GM21619 (cell line): ENCODE measurements at regions not wholly inside any gene's neighbourhood (a gene's known extent, or its start where the extent isn't known, plus 50 kb on each side); places are given as distances from the start of the nearest gene placed in this dataset.

Source experiments
- ATAC-seq: cut with Tn5 transposase; IDR thresholded peaks from one replicate; pipeline ENCODE4 v1.9.1; 2021; ENCODE audit not compliant: unreplicated experiment

DNA sequence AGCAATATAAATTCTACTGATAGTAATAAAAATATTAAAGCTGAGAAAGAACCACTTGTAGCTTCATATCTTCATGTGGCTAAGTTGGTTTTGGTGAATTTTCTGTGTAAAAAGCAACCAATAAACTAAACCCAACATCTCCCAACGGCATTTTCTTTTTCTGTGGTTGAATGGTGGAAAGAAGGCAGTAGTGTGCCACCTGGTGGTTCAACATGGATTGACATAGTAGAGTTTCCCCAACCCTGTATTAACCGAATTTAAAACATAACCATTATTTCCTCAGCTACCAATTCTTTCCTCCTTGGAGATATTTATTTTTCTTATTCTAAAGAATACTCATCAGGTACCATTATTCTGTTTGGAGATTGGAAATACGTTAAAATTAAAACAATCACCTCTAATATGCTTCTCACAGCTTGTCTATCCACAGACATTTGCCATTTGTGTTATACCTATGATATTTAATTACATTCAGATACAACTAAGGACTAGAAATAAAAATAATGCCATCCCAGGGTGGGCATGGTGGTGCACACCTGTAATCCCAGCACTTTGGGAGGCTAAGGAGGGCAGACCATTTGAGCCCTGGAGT is 117.1 kb upstream of the EEF1E1 start:
- peak; percentile 85 for ATAC-seq

GRCh38 chr6:8218861-8219260 is 116.5 kb upstream of the EEF1E1 start:
- ATAC-seq: no peak

DNA sequence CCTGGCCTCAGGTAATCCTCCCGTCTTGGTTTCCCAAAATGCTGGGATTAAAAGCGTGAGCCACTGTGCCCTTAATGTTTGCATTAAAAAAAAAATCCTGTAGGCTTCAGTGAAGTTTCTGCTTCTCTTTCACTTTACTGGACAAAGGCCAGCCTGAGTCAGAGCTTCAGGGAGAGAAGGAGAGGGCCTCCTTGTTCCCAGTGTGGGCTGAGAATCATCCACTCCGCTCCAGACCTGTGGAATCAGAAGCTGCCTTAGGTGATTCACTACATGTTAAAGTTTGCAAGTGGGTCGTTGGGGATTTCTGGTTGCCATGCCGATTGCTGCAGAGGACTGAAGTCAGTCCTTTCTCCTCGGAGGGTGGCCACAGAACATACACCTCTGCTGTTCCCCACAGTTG is 113.3 kb upstream of the EEF1E1 start:
- ATAC-seq: no peak

DNA sequence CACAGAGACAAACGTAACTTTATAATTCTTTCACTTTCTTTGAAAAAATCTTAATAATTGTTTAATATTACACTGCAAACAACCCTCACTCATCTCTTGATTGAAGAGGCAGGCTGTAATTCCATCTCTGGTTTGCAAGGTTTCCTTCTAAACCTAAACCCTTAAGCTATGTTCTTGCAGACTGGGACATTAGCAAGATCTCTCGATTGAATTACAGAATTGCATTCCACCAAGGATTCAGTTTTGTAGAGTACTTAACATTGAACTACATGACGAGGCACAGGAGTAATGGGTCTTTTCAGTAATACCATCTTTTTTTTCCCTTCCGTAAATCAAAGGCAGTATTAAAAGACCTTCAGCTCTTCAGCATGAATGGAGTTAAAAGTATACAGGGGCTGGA is 111.6 kb upstream of the EEF1E1 start:
- ATAC-seq: no peak

DNA sequence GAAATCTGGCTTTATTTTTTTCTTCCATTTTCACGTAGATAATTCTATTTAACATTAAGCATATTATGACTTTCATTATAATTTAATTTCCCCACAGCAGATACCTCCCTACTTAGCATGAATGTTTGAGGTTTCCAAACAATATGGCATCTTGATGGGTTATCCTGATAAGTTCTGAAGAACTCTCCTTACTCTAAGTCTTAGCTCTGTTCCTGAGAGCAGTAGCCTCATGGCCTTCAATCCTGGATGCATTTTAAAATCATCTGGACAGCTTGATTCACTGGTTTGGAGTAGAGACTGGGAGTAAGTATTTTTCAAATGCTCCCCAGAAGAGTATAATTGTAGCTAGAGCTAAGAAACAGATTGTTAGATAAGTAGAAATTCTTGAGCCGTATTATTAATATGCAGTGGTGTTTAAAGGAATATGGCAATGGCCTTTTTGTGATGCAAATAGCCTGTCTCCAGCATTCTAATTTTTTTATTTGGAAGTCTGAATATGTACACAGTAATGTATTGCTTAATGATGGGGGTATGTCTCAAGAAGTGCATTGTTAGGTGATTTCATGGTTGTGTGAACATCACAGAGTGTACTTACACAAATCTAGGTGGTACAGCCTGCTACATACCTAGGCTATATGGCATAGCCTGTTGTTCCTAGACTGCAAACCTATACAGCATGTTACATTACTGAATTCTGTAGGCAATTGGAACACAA is 110.5 kb upstream of the EEF1E1 start:
- no peak for ATAC-seq

- no peak for ATAC-seq
Observed at GRCh38 chr6:8207869-8208191, 105.5 kb upstream of the EEF1E1 start.

- ATAC-seq: no peak
Observed at GRCh38 chr6:8207191-8207868, 105.0 kb upstream of the EEF1E1 start.

DNA sequence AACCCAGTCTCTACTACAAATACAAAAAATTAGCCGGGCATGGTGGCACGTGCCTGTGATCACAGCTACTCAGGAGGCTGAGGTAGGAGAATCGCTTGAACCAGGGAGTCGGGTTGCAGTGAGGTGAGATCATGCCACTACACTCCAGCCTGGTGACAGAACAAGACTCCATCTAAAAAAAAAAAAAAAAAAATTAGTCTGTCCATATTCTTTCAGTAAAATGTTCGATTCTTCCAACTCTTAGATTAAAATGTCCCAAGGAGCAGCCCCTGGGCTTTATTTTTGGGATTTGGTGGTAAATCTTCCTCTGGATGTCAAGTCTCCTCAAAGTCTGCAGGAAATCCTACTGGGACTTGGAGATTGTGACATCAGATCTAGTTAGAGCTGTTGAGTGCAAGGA is 101.0 kb upstream of the EEF1E1 start:
- ATAC-seq: no peak

DNA sequence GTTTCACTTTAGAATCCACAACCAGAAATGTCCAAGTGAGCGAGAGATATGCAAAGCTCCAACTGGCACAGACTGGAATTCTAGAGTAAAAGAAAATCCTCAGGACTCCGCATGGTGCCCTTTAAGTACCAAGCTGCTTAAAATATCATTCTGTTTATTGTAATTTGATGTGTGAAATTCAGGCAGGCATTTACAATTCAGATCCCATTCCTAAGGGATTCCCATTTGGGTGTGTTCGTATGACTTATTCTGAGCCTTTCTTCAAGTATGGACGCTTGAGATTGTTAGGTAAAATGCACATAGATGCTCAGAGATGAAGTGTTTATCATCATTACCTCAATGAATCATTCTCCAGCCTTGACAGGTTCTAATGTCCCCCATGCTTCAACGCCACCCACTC is 99.3 kb upstream of the EEF1E1 start:
- no peak for ATAC-seq

- ATAC-seq: no peak
Observed at GRCh38 chr6:8200255-8200654, 97.9 kb upstream of the EEF1E1 start.

- no peak for ATAC-seq
Observed at GRCh38 chr6:8195714-8196102, 93.4 kb upstream of the EEF1E1 start.

GRCh38 chr6:8195040-8195713 is 92.8 kb upstream of the EEF1E1 start:
- ATAC-seq: no peak

GRCh38 chr6:8194490-8194889 is 92.1 kb upstream of the EEF1E1 start:
- no peak for ATAC-seq

- ATAC-seq: no peak
Observed at GRCh38 chr6:8193541-8193940, 91.2 kb upstream of the EEF1E1 start.

DNA sequence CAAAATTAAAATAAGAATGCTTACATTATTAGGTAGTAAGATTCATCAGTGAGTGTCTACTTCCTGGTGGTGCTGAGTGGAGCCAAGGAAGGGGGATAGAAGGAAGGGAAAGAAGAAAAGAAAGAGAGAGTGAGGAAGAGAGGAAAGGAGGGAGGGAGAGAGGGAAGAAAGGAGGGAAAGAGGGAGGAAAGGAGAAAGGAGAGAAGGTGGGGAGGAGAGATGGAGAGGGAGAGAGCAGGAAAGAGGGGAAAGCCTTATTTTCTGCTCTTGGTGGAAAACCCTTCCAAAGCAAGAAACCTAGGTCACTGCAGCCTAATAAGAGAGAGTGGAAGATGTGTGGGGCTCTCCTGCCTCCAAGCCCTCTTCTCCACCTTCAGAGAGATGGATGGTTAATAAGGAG is 90.2 kb upstream of the EEF1E1 start:
- no peak for ATAC-seq

DNA sequence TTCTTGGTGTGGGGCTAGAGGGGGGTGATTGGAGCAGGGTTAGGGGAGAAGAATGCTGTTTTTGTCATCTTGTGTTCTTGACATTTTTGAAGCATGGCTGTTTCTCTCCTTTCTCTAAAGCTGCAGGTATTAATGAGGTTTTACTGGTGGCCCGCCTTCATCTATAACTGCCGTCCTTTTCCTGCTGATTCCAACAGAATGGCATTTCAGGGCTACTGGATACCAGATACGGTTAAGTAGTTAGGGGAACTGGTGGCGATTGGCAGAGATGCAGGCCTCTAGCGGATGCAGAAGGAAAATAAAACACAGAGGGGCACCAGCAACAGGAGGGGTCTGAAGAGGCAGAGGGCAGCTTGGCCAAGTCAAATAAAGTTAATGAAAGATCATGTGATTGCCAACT is 89.7 kb upstream of the EEF1E1 start:
- no peak for ATAC-seq

GRCh38 chr6:8191629-8192028 is 89.3 kb upstream of the EEF1E1 start:
- ATAC-seq: no peak

DNA sequence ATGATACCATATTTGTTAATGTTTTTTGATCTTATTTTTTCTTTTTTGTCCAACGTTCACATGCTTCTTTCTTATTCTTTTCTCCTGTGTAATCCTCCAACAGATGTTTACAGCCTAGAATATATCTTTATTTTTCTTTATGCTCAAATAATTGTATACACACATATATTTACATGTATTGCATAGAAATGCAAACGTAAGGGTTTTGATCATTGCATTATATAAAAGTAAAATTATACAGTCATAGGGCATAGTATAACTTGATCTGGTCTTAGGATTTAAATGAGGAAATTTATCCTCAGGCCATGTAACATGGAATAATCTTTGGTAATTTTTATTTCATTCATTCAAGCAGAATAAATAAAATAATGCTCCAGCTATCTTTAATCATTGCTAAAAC is 84.9 kb upstream of the EEF1E1 start:
- ATAC-seq: no peak

GRCh38 chr6:8182902-8183665 is 80.7 kb upstream of the EEF1E1 start:
- no peak for ATAC-seq

DNA sequence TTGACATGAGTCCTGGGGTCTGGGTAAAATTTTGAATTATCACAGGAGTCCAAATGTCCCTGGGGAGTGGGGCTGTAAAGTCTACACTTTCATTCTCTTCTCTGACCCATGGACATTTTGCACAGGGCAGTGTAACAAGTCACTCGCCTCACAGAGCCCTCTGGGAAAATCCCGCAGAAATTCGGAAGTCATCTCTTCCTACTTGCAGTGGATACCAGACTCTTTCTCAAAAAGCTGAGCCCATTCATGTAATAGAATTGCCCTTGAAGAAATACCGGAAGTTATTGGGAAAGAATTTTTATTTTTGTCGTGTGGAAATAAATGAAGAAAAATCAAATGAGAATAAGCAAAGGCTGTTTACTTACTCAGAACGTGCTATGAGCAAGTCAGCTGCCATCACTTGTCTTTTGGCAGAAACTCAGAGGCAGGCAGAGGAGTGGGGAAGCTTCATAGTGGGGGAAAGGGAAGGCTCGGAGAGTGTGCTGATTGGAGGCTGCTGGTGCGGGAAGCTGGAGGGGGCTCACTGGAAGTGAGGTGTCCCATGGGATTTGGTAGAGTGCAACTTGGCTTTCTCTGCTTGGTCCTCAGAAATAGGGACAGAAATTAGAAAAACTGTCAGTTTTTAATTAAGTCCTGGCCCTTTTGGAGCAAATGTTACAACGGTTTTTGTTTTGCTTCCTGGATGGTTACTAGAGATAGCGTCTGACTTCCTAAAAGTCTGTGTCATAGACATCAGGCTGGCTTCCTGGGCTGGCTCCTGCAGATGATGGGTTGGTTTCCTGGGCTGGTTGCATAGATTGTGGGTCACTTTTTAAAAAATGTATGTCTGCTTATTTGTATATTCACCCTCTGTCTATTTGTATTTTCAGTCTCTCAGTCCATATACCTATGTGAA is 79.8 kb upstream of the EEF1E1 start:
- no peak for ATAC-seq
